OCI-LY7 (cell line): ENCODE measurements at regions not wholly inside any gene's neighbourhood (a gene's known extent, or its start where the extent isn't known, plus 50 kb on each side); places are given as distances from the start of the nearest gene placed in this dataset.

Experiments
- EZH2phosphoT487 ChIP-seq: fragments of 200-600 bp; sonication (generic); IDR thresholded peaks from 2 replicates; pipeline ENCODE4 v1.6.1; 2018; ENCODE audit warnings: low read depth, borderline replicate concordance, mild to moderate bottlenecking, mixed run types, antibody characterized with exemption, low read length, moderate library complexity, mixed read lengths
- TF ChIP-seq, protein P1 (sequence below): fragments of 200-600 bp; sonication (generic); conservative IDR thresholded peaks from 2 replicates; pipeline ENCODE4 v1.5.1; 2014; ENCODE audit warnings: mild to moderate bottlenecking, antibody characterized with exemption, low read length, moderate library complexity, mixed read lengths

DNA sequence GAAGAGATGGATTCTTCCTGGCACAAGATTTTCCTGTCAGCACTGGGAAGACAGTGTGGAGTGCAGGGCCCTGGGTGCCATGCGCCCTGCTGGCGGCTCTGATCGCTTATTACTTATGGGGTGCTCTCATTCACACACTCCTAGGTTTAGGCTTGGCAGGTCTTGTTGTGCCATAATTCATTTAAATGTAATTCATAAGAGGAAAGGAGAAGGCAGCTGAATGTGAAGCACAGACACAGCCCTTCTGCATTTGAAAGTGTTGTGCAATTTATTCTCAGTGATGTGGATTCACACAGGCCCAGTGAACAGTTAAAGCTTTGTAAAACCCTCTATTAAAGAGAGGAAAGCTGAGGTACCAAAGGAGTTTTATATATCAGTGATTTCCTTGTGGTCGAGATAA lies 249.7 kb downstream of the C4orf33 start:
- TF ChIP-seq, protein P1, sequence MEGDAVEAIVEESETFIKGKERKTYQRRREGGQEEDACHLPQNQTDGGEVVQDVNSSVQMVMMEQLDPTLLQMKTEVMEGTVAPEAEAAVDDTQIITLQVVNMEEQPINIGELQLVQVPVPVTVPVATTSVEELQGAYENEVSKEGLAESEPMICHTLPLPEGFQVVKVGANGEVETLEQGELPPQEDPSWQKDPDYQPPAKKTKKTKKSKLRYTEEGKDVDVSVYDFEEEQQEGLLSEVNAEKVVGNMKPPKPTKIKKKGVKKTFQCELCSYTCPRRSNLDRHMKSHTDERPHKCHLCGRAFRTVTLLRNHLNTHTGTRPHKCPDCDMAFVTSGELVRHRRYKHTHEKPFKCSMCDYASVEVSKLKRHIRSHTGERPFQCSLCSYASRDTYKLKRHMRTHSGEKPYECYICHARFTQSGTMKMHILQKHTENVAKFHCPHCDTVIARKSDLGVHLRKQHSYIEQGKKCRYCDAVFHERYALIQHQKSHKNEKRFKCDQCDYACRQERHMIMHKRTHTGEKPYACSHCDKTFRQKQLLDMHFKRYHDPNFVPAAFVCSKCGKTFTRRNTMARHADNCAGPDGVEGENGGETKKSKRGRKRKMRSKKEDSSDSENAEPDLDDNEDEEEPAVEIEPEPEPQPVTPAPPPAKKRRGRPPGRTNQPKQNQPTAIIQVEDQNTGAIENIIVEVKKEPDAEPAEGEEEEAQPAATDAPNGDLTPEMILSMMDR, result no peak
- TF ChIP-seq EZH2phosphoT487, result no peak
